Aorta (tissue), 5 donors: ENCODE measurements at regions not wholly inside any gene's neighbourhood (a gene's known extent, or its start where the extent isn't known, plus 50 kb on each side); places are given as distances from the start of the nearest gene placed in this dataset.

Experiments used
- ATAC-seq: fragments of 200-7000 bp; cut with Tn5 transposase; one replicate; pipeline ENCODE4 v1.9.1; 2022; ENCODE audit warnings: moderate library complexity; ENCODE audit not compliant: low FRiP score
- DNase-seq, 2 donors: peaks; one replicate each; pipeline ENCODE4 v3.0.0-alpha.2; 2020
- H3K27ac ChIP-seq, 2 donors: one replicate each; pipeline ENCODE4 v1.5.1; 2013; ENCODE audit warnings: low read length in 2 of 2, mild to moderate bottlenecking in 2 of 2, moderate library complexity in 2 of 2, control low read depth in 1 of 2, inconsistent platforms in 1 of 2, low read depth in 1 of 2
- H3K27me3 ChIP-seq, 2 donors: one replicate each; pipeline ENCODE4 v1.6.1; 2013; ENCODE audit warnings: control low read depth in 1 of 2, low read length in 1 of 2, mild to moderate bottlenecking in 1 of 2, moderate library complexity in 1 of 2; ENCODE audit not compliant: insufficient read depth in 2 of 2, control insufficient read depth in 1 of 2
- H3K36me3 ChIP-seq, 2 donors: one replicate each; pipeline ENCODE4 v1.6.1; 2013; ENCODE audit warnings: control low read depth in 1 of 2, low read length in 1 of 2, mild to moderate bottlenecking in 1 of 2; ENCODE audit not compliant: insufficient read depth in 2 of 2, control insufficient read depth in 1 of 2
- H3K4me1 ChIP-seq, 2 donors: one replicate each; pipeline ENCODE4 v1.6.1; 2013; ENCODE audit warnings: low read length in 2 of 2, control low read depth in 1 of 2, mild to moderate bottlenecking in 1 of 2, moderate library complexity in 1 of 2; ENCODE audit not compliant: insufficient read depth in 2 of 2, control insufficient read depth in 1 of 2
- H3K4me3 ChIP-seq, 2 donors: one replicate each; pipeline ENCODE4 v1.5.1; 2013; ENCODE audit warnings: low read length in 2 of 2, control low read depth in 1 of 2, mild to moderate bottlenecking in 1 of 2
- H3K9me3 ChIP-seq: one replicate; pipeline ENCODE4 v1.6.1; 2013; ENCODE audit warnings: mild to moderate bottlenecking, low read length; ENCODE audit not compliant: control insufficient read depth
- WGBS, 2 donors: extraction: QIAGEN DNeasy Blood & Tissue Kit; methylation state at CpG; one replicate each; pipeline ENCODE4 v1.1.7; 2013; 5-methylcytosine and 5-hydroxymethylcytosine counted together
- intact Hi-C, 2 donors: fragments of 100-400 bp; cut with DNase I; formaldehyde crosslinking; loops; one replicate each; pipeline versions ENCODE4 v1.14.2 to v1.15.0; 2022
- donor health status: healthy with polysubstance abuse.
- donor health status: Bipolar disorder and iron deficiency.
- donor health status: DM: no; HTN: no; CAD: no.
- donor health status: DM: no; HTN: no; CAD: no.
- donor health status: DM: yes; HTN: yes; CAD: no.

DNA sequence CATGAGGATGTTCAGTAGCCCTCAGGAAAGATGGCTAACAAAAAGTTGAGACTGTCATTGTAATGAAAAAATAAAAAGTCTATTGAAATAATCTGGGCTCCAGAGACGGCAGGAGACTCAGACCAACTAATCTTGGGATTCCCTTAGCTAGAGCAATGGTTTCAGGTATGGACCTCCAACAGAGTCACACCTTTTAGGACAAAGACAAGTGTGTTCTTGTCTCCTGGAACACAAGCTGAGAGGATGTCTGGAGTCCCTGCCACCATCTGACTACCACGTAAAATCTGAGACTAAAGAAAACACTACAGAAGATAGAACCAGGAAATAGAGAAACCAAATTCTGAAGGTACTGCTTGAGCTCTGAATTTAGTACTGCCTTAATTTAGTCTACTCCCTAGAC is 103.3 kb upstream of the RBBP8 start:
- ATAC-seq (no peak), DNase-seq (no peak)
- 81 to 84% methylated on average over 2 of the region's 2 CpGs for WGBS, 2 donors
- intact Hi-C loops = no loop called here
- no peaks in the 10 kb centered on the region for H3K9me3 ChIP-seq
- H3K36me3 ChIP-seq = no peaks in the 10 kb centered on the region
- no peaks in the 10 kb centered on the region for H3K27me3 ChIP-seq
- H3K27ac ChIP-seq = no peak overlapping the region
- no peak overlapping the region for H3K4me3 ChIP-seq
- no peaks in the 10 kb centered on the region for H3K4me1 ChIP-seq

DNA sequence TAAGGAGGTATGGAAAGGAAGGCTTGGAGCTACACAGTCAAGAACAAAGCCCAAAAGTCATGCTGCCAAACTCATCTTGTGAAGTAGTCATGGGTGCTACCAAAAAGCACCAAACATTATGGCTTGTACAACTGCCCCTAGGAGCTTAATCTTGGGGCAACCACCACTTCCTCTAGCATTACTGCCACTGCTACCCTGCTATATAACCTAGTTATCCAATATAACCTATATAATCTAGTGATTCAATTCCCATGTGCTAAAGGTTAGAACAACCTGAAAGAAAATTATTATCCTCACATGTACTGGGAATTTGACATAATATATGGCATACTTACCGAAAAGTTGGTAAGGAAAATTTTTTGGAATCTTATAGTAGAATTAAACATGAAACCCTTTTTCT is 102.6 kb upstream of the RBBP8 start:
- DNase-seq = no peak
- Histone ChIP-seq H3K27me3 (no peaks in the 10 kb centered on the region), H3K9me3 (no peaks in the 10 kb centered on the region), H3K4me3 (no peak overlapping the region), H3K27ac (no peak overlapping the region), H3K36me3 (no peaks in the 10 kb centered on the region), H3K4me1 (no peaks in the 10 kb centered on the region)
- 98 to 100% methylated on average over 1 of the region's 1 CpG for WGBS, 2 donors
- ATAC-seq = no peak
- intact Hi-C loops = no loop called here

DNA sequence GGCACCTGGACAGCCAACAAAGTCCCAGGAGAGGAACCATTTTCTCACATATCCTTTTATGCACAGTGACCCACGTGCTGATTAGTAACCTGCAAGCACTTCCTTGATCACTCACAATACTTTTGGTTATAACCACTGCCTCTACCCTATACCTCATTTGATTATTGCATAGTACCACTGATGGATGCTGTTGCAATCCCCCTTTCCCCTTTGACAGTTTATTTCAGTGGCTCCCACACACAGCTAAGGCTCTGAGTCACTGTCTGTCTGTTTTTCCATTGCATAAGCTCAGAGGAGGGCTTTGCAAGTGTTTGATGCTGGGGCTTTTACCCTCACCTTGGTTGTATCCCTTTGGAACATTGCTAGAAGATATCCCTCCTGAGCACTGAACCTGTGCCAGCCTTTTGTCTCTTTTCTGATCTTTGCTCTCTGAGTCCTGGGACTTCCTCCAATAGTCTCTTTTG is 101.7 kb upstream of the RBBP8 start:
- ATAC-seq (no peak), DNase-seq (no peak)
- no peaks in the 10 kb centered on the region for H3K4me1 ChIP-seq
- H3K27me3 ChIP-seq = no peaks in the 10 kb centered on the region
- H3K4me3 ChIP-seq = no peak overlapping the region
- intact Hi-C loops = no loop called here
- no peaks in the 10 kb centered on the region for H3K9me3 ChIP-seq
- no peaks in the 10 kb centered on the region for H3K36me3 ChIP-seq
- no peak overlapping the region for H3K27ac ChIP-seq
- 80 to 82% methylated on average over 1 of the region's 1 CpG for WGBS, 2 donors

DNA sequence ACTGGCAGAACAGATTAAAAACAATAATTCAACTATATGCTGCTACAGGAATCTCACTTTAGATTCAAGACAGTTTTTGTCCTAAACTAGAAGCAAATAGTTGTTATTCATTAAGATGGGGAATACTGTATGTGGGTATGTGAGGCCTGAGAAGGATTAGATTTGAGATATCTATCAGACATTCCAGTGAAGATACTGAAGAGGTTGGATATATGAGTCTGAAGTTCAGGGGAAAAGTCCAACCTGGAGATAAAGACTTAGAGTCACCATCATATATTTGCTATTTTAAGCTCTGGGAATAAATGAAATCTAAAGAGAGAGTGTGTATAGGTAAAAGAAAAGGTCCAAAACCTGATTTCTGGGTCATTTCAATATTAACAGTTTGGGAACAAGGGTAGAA is 96.2 kb upstream of the RBBP8 start:
- Histone ChIP-seq H3K36me3 (no peaks in the 10 kb centered on the region), H3K27me3 (peaks cover 0 to 2% of the 10 kb centered on the region in 2 donors), H3K4me1 (no peaks in the 10 kb centered on the region), H3K9me3 (no peaks in the 10 kb centered on the region), H3K4me3 (no peak overlapping the region), H3K27ac (no peak overlapping the region)
- intact Hi-C loops = no loop called here
- ATAC-seq = no peak
- no peak for DNase-seq

DNA sequence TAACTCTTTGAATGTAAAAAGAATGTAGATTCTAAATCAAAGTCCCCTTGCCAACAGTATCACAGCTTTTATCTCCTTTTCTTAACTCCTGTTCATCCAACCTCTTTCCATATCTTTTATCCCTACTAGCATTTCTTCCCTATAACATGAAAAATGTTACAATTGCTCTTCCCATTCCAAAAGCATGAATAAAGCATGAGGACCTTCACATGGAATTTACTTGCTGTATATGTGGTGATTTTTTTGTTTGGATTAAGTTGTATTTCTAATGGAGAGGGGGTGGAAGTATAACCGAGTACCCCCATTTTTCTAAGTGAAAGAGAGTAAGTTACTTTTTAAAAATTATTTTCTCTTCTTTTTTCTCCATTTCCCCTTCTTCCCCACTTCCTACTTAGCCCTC is 94.9 kb upstream of the RBBP8 start:
- Histone ChIP-seq H3K27me3 (peaks cover 0 to 2% of the 10 kb centered on the region in 2 donors), H3K4me1 (no peaks in the 10 kb centered on the region), H3K27ac (no peak overlapping the region), H3K9me3 (no peaks in the 10 kb centered on the region), H3K4me3 (no peak overlapping the region), H3K36me3 (no peaks in the 10 kb centered on the region)
- 92% methylated on average over 1 of the region's 1 CpG for WGBS, 2 donors
- DNase-seq (no peak), ATAC-seq (no peak)
- intact Hi-C loops = no loop called here

DNA sequence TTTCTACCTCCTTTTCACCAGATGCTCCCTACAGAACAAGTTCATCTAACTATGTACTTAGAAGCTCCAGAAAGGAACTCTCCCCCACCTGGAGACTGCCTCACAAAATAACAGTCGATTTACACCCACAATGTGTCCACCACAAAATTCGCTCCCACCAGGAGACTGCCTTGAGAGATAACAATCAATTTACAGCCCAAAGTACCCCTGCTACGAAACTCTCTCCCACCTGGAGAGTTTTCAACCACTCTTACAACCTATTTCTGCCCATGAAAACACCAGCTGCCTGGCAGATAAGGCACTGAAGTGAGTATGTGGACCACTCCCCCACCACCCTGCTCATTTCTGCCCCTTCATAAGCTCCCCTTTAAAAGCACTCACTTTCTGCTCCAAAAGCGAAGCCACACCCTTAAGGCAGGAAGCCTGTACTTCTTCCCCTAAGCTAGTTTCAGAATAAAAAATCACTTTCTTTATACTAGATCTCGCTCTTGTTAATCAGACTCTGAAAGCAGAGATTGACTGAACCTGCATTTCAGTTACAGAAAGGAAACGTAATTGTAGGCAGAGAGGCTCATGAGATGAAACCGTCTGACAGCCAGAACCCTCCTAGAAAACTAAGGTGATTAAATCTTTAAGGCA is 94.4 kb upstream of the RBBP8 start:
- no peaks in the 10 kb centered on the region for H3K9me3 ChIP-seq
- no peak overlapping the region for H3K4me3 ChIP-seq
- H3K4me1 ChIP-seq = no peaks in the 10 kb centered on the region
- H3K27me3 ChIP-seq = peaks cover 0 to 2% of the 10 kb centered on the region in 2 donors
- DNase-seq = no peak
- ATAC-seq = no peak
- intact Hi-C loops = no loop called here
- H3K27ac ChIP-seq = no peak overlapping the region
- 63 to 67% methylated on average over 7 of the region's 7 CpGs for WGBS, 2 donors
- no peaks in the 10 kb centered on the region for H3K36me3 ChIP-seq

DNA sequence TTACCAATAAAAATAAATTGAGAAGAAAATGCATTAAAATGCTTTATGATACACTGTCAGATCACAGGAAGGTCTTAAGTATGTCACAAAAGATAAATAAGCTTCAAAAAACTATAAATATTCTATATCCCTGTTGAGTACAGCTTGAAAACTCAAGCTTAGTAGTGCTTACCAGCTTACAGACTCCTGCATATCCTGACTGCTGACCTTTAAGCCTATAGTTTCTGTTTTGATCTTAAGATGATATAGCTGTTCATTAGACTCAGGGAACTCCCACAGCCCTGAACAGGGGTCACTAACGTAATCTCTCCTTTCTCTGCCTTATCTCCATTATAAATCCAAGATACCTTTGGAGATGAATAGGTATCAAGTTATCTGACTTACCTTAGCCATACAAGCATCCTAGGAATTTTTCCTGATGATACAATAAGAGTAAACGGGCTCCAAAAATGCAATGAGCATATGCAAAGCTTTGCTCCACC is 93.7 kb upstream of the RBBP8 start:
- Histone ChIP-seq H3K4me1 (no peaks in the 10 kb centered on the region), H3K36me3 (no peaks in the 10 kb centered on the region), H3K27me3 (peaks cover 0 to 2% of the 10 kb centered on the region in 2 donors), H3K27ac (no peak overlapping the region), H3K9me3 (no peaks in the 10 kb centered on the region), H3K4me3 (no peak overlapping the region)
- no peak for ATAC-seq
- 77 to 84% methylated on average over 2 of the region's 2 CpGs for WGBS, 2 donors
- no peak for DNase-seq
- intact Hi-C loops = no loop called here

DNA sequence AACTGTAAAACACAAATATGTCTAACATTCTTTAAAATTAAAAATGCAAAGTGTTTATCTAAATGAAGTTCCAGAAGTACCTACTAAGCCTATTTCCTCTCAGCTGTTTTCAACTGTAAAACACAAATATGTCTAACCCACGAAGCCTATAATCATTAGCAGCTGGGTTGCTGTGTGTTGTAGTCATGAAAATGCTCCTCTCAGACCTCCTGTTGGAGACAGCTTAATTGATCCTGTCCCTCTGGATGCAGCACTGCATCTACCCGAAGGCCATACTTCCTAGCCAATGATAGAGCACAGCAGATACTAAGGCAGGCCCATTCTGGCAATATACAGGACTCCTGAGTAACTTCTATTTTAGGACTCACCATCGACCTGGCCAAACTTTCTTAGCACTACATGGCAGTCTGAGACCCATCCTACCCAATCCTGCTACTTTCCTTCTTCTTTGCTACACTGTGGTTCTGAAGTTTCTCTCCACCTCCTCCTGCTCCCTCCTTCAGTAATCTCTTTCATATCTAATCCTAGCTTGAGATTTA is 92.5 kb upstream of the RBBP8 start:
- Histone ChIP-seq H3K27ac (no peak overlapping the region), H3K4me1 (no peaks in the 10 kb centered on the region), H3K4me3 (no peak overlapping the region), H3K27me3 (peaks cover 0 to 2% of the 10 kb centered on the region in 2 donors), H3K9me3 (no peaks in the 10 kb centered on the region), H3K36me3 (no peaks in the 10 kb centered on the region)
- 63 to 69% methylated on average over 3 of the region's 3 CpGs for WGBS, 2 donors
- no peak for DNase-seq
- intact Hi-C loops = no loop called here
- no peak for ATAC-seq

DNA sequence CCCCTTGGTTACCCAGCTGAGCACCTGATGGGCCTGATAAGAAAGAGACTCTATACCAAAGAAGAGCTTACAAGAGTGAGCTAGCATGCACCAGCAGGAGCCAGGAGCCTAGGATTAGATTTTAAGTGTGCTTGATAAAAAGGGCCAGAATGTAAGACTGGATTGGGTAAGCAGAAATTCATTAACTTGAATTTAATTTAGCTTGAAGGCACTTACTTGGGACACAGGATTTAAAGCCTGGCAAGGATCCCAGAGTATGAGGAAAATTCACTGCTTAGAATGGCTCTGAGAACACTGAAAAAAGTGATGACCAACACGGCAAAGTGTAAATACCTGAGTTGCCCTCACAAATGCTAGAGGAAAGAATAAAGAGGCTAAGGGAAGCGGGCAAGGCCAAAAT is 91.3 kb upstream of the RBBP8 start:
- intact Hi-C loops = no loop called here
- Histone ChIP-seq H3K9me3 (no peaks in the 10 kb centered on the region), H3K27ac (no peak overlapping the region), H3K4me1 (no peaks in the 10 kb centered on the region), H3K27me3 (peaks cover 0 to 2% of the 10 kb centered on the region in 2 donors), H3K36me3 (no peaks in the 10 kb centered on the region), H3K4me3 (no peak overlapping the region)
- no peak for ATAC-seq
- WGBS, 2 donors = 79 to 83% methylated on average over 2 of the region's 2 CpGs
- DNase-seq = no peak
